DND-41 (cell line): ENCODE measurements at regions not wholly inside any gene's neighbourhood (a gene's known extent, or its start where the extent isn't known, plus 50 kb on each side); places are given as distances from the start of the nearest gene placed in this dataset.

Experiments
- ATAC-seq: fragments of 200-7000 bp; cut with Tn5 transposase; 3 replicates; pipeline ENCODE4 v1.9.1; 2021; ENCODE audit warnings: low read depth; ENCODE audit not compliant: insufficient read depth
- DNase-seq: peaks from one replicate; pipeline ENCODE4 v3.0.0-alpha.2; 2020
- H2AFZ ChIP-seq: 2 replicates; pipeline ENCODE4 v1.6.0; 2012; ENCODE audit warnings: low read depth, low read length
- H3K27ac ChIP-seq: 2 replicates; pipeline ENCODE4 v1.5.1; 2012; ENCODE audit warnings: low read length, inconsistent platforms
- H3K27me3 ChIP-seq: fragments of 200-600 bp; sonication (generic); 2 replicates; pipeline ENCODE4 v1.6.0; 2012; ENCODE audit warnings: low read length, mild to moderate bottlenecking, inconsistent platforms; ENCODE audit not compliant: insufficient read depth, poor library complexity
- H3K36me3 ChIP-seq: 2 replicates; pipeline ENCODE4 v1.5.1; 2012; ENCODE audit warnings: low read length, inconsistent platforms; ENCODE audit not compliant: insufficient read depth
- H3K4me1 ChIP-seq: 2 replicates; pipeline ENCODE4 v1.5.1; 2012; ENCODE audit warnings: mild to moderate bottlenecking, low read length; ENCODE audit not compliant: insufficient read depth
- H3K4me2 ChIP-seq: 2 replicates; pipeline ENCODE4 v1.6.0; 2012; ENCODE audit warnings: mild to moderate bottlenecking, moderate library complexity, low read length, inconsistent platforms; ENCODE audit not compliant: insufficient read depth
- H3K4me3 ChIP-seq, 2 experiments: fragments of 200-600 bp in 1 of 2; shearing (Covaris generic) in 1 of 2; 2 replicates each; pipeline ENCODE4 v1.5.1; 2012 to 2016; ENCODE audit warnings: inconsistent platforms in 2 of 2, low read length in 2 of 2, mild to moderate bottlenecking in 2 of 2, low read depth in 1 of 2, moderate library complexity in 1 of 2
- H3K79me2 ChIP-seq: 2 replicates; pipeline ENCODE4 v1.6.0; 2012; ENCODE audit warnings: low read length, inconsistent platforms; ENCODE audit not compliant: insufficient read depth
- H3K9ac ChIP-seq: 2 replicates; pipeline ENCODE4 v1.6.0; 2012; ENCODE audit warnings: low read depth, mild to moderate bottlenecking, inconsistent platforms, low read length, moderate library complexity
- H3K9me3 ChIP-seq: 2 replicates; pipeline ENCODE4 v1.5.1; 2012; ENCODE audit warnings: low read length, moderate library complexity, mild to moderate bottlenecking, inconsistent platforms; ENCODE audit not compliant: insufficient read depth, severe bottlenecking
- H4K20me1 ChIP-seq: 2 replicates; pipeline ENCODE4 v1.6.0; 2012; ENCODE audit warnings: low read length; ENCODE audit not compliant: insufficient read depth
- EZH2 ChIP-seq: IDR thresholded peaks from 3 replicates; pipeline ENCODE4 v1.6.1; 2012; ENCODE audit warnings: borderline replicate concordance, low read depth, mild to moderate bottlenecking, moderate library complexity, low read length, inconsistent platforms; ENCODE audit not compliant: severe bottlenecking
- TF ChIP-seq, protein P1 (sequence below): IDR thresholded peaks from 2 replicates; pipeline ENCODE4 v1.5.1; 2012; ENCODE audit warnings: borderline replicate concordance, low read length, moderate library complexity, mild to moderate bottlenecking; ENCODE audit not compliant: poor library complexity, severe bottlenecking; ENCODE audit errors: extremely low read depth

DNA sequence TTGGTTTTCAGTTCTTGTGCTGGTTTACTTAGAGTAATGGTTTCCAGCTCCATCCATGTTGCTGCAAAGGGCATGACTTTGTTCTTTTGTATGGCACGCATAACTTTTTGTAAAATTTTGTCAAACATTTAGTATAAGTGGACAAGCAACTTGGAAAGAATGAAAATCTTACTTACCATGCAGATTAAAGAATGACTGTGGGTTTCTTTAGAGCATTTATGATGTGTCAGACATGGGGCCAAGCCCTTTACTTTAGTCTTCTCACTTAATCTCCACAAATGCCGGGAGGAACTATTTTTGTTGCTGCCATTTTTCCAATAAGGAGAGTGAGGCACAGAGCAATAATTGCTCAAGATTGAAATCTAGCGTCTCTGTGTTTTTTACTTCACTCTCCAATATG, 652.5 kb upstream of the TBX3 start:
- no peaks in the 10 kb centered on the region for H4K20me1 ChIP-seq
- no peak overlapping the region for H3K27ac ChIP-seq
- H2AFZ ChIP-seq: no peak overlapping the region
- ATAC-seq (no peak), DNase-seq (no peak)
- no peaks in the 10 kb centered on the region for H3K9me3 ChIP-seq
- H3K79me2 ChIP-seq: no peaks in the 10 kb centered on the region
- no peaks in the 10 kb centered on the region for H3K4me1 ChIP-seq
- no peak for TF ChIP-seq EZH2
- TF ChIP-seq, protein P1, sequence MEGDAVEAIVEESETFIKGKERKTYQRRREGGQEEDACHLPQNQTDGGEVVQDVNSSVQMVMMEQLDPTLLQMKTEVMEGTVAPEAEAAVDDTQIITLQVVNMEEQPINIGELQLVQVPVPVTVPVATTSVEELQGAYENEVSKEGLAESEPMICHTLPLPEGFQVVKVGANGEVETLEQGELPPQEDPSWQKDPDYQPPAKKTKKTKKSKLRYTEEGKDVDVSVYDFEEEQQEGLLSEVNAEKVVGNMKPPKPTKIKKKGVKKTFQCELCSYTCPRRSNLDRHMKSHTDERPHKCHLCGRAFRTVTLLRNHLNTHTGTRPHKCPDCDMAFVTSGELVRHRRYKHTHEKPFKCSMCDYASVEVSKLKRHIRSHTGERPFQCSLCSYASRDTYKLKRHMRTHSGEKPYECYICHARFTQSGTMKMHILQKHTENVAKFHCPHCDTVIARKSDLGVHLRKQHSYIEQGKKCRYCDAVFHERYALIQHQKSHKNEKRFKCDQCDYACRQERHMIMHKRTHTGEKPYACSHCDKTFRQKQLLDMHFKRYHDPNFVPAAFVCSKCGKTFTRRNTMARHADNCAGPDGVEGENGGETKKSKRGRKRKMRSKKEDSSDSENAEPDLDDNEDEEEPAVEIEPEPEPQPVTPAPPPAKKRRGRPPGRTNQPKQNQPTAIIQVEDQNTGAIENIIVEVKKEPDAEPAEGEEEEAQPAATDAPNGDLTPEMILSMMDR: no peak
- no peak overlapping the region for H3K4me2 ChIP-seq
- no peaks in the 10 kb centered on the region for H3K27me3 ChIP-seq
- no peak overlapping the region for H3K4me3 ChIP-seq
- H3K36me3 ChIP-seq: no peaks in the 10 kb centered on the region
- H3K9ac ChIP-seq: no peak overlapping the region

DNA sequence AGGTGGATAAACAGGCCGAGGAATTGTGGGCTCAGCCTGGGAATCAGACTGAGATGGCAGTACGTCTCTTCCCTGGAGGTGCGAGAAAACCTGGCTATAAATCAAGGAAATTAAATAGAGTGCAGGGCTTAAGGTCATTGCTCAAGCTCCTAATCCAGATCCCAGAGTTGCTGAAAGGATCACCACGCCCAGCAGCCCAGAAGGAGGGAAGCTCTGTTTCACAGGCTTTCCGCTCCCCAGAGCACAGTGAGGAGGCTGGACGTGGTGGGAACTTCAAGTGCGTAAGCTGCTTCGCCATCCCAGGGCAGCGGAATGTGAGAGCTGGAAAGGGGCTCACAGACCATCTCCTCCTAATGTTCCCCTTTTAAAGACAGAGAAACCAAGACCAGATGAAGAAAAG, 651.6 kb upstream of the TBX3 start:
- no peak overlapping the region for H3K4me3 ChIP-seq
- no peak for ATAC-seq

DNA sequence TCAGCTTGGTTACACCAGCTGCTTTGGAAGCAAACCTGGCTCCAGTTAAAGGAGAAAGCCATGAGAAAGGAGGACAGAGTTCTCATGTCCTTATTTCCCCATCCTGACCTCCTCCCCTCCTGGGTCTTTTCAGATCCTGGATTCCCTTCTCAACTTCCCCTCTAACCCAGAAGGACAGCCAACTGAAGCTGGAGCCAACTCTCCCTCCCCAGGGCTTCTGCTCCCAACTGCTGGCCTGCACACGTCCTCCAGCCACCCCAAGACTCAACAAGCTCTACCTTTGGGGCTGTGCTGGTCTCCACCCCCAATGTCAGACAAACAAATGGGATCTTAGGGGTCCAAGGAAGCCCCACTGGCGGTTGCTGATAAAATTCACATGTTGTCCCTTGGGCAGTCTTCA, 651.1 kb upstream of the TBX3 start:
- H3K27ac ChIP-seq: no peak overlapping the region
- no peaks in the 10 kb centered on the region for H4K20me1 ChIP-seq
- H3K4me1 ChIP-seq: no peaks in the 10 kb centered on the region
- H3K36me3 ChIP-seq: no peaks in the 10 kb centered on the region
- H3K4me2 ChIP-seq: no peak overlapping the region
- H3K27me3 ChIP-seq: no peaks in the 10 kb centered on the region
- H3K4me3 ChIP-seq: no peak overlapping the region
- no peak overlapping the region for H3K9ac ChIP-seq
- H3K79me2 ChIP-seq: no peaks in the 10 kb centered on the region
- H2AFZ ChIP-seq: no peak overlapping the region
- DNase-seq (no peak), ATAC-seq (no peak)
- TF ChIP-seq EZH2: no peak
- TF ChIP-seq, protein P1: no peak
- H3K9me3 ChIP-seq: no peaks in the 10 kb centered on the region

More for the DNA sequence above, 651.6 kb upstream of the TBX3 start:
- Histone ChIP-seq H3K4me2 (no peak overlapping the region), H3K9ac (no peak overlapping the region), H3K79me2 (no peaks in the 10 kb centered on the region), H3K27ac (no peak overlapping the region), H3K36me3 (no peaks in the 10 kb centered on the region), H3K9me3 (no peaks in the 10 kb centered on the region), H3K27me3 (no peaks in the 10 kb centered on the region), H3K4me1 (no peaks in the 10 kb centered on the region), H4K20me1 (no peaks in the 10 kb centered on the region), H2AFZ (no peak overlapping the region)
- no peak for TF ChIP-seq EZH2
- TF ChIP-seq, protein P1: no peak
- DNase-seq: no peak

DNA sequence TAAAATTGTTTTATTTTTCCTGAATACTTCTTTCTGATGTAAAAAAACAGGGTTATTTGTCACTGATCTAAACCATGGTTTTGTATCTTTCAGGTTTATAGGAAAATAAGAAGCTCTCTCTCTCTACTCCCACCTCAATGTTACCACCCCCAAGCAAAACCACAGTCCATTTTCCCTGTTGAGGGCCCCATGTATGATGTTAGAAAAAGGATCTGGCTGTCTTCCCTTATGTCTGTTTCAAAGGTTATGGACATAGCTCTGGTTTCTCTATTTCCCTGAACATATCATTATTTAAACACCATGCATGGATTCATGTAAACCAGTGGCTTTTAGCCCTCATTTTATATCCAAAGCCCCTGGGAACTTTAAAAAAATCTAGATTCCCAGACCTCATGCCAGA, 649.0 kb upstream of the TBX3 start:
- H3K27ac ChIP-seq: no peak overlapping the region
- no peaks in the 10 kb centered on the region for H3K4me1 ChIP-seq
- no peaks in the 10 kb centered on the region for H3K9me3 ChIP-seq
- no peaks in the 10 kb centered on the region for H3K36me3 ChIP-seq
- H2AFZ ChIP-seq: no peak overlapping the region
- H3K4me2 ChIP-seq: no peak overlapping the region
- no peaks in the 10 kb centered on the region for H3K79me2 ChIP-seq
- H3K9ac ChIP-seq: no peak overlapping the region
- no peaks in the 10 kb centered on the region for H4K20me1 ChIP-seq
- H3K27me3 ChIP-seq: no peaks in the 10 kb centered on the region
- TF ChIP-seq EZH2: no peak
- TF ChIP-seq, protein P1: no peak
- no peak for DNase-seq
- no peak for ATAC-seq
- H3K4me3 ChIP-seq: no peak overlapping the region
